Gastroesophageal sphincter (tissue), 4 donors: ENCODE measurements at regions not wholly inside any gene's neighbourhood (a gene's known extent, or its start where the extent isn't known, plus 50 kb on each side); places are given as distances from the start of the nearest gene placed in this dataset.
"Not testable (repeated sequence)": the region's sequence is repeated elsewhere in the genome, so short reads cannot be mapped to it uniquely, and the experiment has no call there.

Experiments used
- ATAC-seq: fragments of 150-250 bp; one replicate; pipeline ENCODE4 v1.9.1; 2016; ENCODE audit warnings: mild to moderate bottlenecking, moderate library complexity
- H3K27ac ChIP-seq, 4 donors: fragments of 200-600 bp; sonication (generic) in 3 of 4; 1 replicate in 3 of 4; 2 replicates in 1 of 4; pipeline ENCODE4 v1.5.1; 2016 to 2019
- H3K27me3 ChIP-seq: fragments of 200-600 bp; sonication (generic); one replicate; pipeline ENCODE4 v1.5.1; 2019
- H3K36me3 ChIP-seq, 2 donors: fragments of 200-600 bp; sonication (generic); one replicate each; pipeline ENCODE4 v1.5.1; 2019; ENCODE audit warnings: control low read depth in 1 of 2
- H3K4me1 ChIP-seq, 3 donors: fragments of 200-600 bp; sonication (generic); 1 replicate in 2 of 3; 2 replicates in 1 of 3; pipeline ENCODE4 v1.5.1; 2016 to 2019; ENCODE audit warnings: control low read depth in 2 of 3
- H3K4me3 ChIP-seq, 2 donors: fragments of 200-600 bp; sonication (generic); one replicate each; pipeline ENCODE4 v1.5.1; 2019; ENCODE audit warnings: mild to moderate bottlenecking in 1 of 2, moderate library complexity in 1 of 2
- H3K9me3 ChIP-seq, 3 donors: fragments of 200-600 bp; sonication (generic); one replicate each; pipeline ENCODE4 v1.5.1; 2017 to 2019; ENCODE audit warnings: control low read depth in 2 of 3
- CTCF ChIP-seq, 4 experiments: fragments of 200-600 bp in 2 of 4; fragments of 450-650 bp in 2 of 4; sonication (generic) in 1 of 4; IDR thresholded peaks; one replicate each; pipeline ENCODE4 v1.5.1; 2017 to 2019; ENCODE audit warnings: antibody characterized with exemption in 4 of 4, mild to moderate bottlenecking in 2 of 4, moderate library complexity in 2 of 4
- EP300 ChIP-seq: sonication (generic); formaldehyde crosslinking; IDR thresholded peaks from one replicate; pipeline ENCODE4 v1.6.1; 2017; ENCODE audit warnings: antibody characterized with exemption, mild to moderate bottlenecking
- POLR2A ChIP-seq, 2 donors: fragments of 450-650 bp; IDR thresholded peaks; one replicate each; pipeline ENCODE4 v1.6.1; 2017; ENCODE audit warnings: antibody characterized with exemption in 2 of 2, mild to moderate bottlenecking in 2 of 2, moderate library complexity in 1 of 2
- POLR2AphosphoS5 ChIP-seq: sonication (generic); formaldehyde crosslinking; IDR thresholded peaks from one replicate; pipeline ENCODE4 v1.6.1; 2017; ENCODE audit warnings: antibody characterized with exemption
- WGBS, 2 donors: methylation state at CpG; one replicate each; pipeline ENCODE4 v1.1.5; 2018; ENCODE audit warnings: low coverage in 1 of 2; 5-methylcytosine and 5-hydroxymethylcytosine counted together

GRCh38 chr2:183963609-183964008 lies 634.7 kb upstream of the ZNF804A start:
- 29 to 40% methylated on average over 1 of the region's 1 CpG for WGBS, 2 donors
- Histone ChIP-seq H3K4me3 (no peak overlapping the region), H3K36me3 (no peaks in the 10 kb centered on the region), H3K27ac (no peak overlapping the region), H3K27me3 (no peaks in the 10 kb centered on the region), H3K9me3 (no peaks in the 10 kb centered on the region), H3K4me1 (no peaks in the 10 kb centered on the region)
- ATAC-seq = no peak
- TF ChIP-seq POLR2AphosphoS5 (no peak), POLR2A (IDR thresholded peaks at IDR 0.05) (no peak), CTCF (IDR thresholded peaks at IDR 0.05) (no peak), EP300 (no peak)

- no peak for ATAC-seq
- H3K9me3 ChIP-seq = no peaks in the 10 kb centered on the region
- H3K4me1 ChIP-seq = no peaks in the 10 kb centered on the region
- TF ChIP-seq POLR2AphosphoS5 = no peak
- no peak for TF ChIP-seq CTCF (IDR thresholded peaks at IDR 0.05)
- no peak for TF ChIP-seq POLR2A (IDR thresholded peaks at IDR 0.05)
- no peak for TF ChIP-seq EP300
- H3K27ac ChIP-seq = no peak overlapping the region
- no peak overlapping the region for H3K4me3 ChIP-seq
- H3K27me3 ChIP-seq = no peaks in the 10 kb centered on the region
- 78 to 92% methylated on average over 1 of the region's 1 CpG for WGBS, 2 donors
- H3K36me3 ChIP-seq = no peaks in the 10 kb centered on the region
Measured at GRCh38 chr2:183964565-183964964, 633.8 kb upstream of the ZNF804A start.

GRCh38 chr2:183967756-183968155 lies 630.6 kb upstream of the ZNF804A start:
- no peaks in the 10 kb centered on the region for H3K9me3 ChIP-seq
- no peak overlapping the region for H3K4me3 ChIP-seq
- no peak overlapping the region for H3K27ac ChIP-seq
- no peak for TF ChIP-seq EP300
- no peak for TF ChIP-seq POLR2AphosphoS5
- no peak for TF ChIP-seq POLR2A (IDR thresholded peaks at IDR 0.05)
- no peak for TF ChIP-seq CTCF (IDR thresholded peaks at IDR 0.05)
- no peaks in the 10 kb centered on the region for H3K27me3 ChIP-seq
- ATAC-seq = no peak
- WGBS, 2 donors = 75 to 94% methylated on average over 1 to 6 of the region's 6 CpGs
- H3K4me1 ChIP-seq = no peaks in the 10 kb centered on the region
- H3K36me3 ChIP-seq = no peaks in the 10 kb centered on the region

- 82 to 100% methylated on average over 2 of the region's 8 CpGs for WGBS, 2 donors
- H3K36me3 ChIP-seq, H3K4me3 ChIP-seq, H3K9me3 ChIP-seq, H3K27ac ChIP-seq, H3K4me1 ChIP-seq, H3K27me3 ChIP-seq, ATAC-seq: not testable (repeated sequence)
Measured at GRCh38 chr2:183975676-183976075, 622.7 kb upstream of the ZNF804A start.

GRCh38 chr2:183984871-183985270 lies 613.5 kb upstream of the ZNF804A start:
- H3K27ac ChIP-seq = no peak overlapping the region
- no peak for ATAC-seq

More at GRCh38 chr2:183984871-183985270, 613.5 kb upstream of the ZNF804A start:
- Histone ChIP-seq H3K27me3 (no peaks in the 10 kb centered on the region), H3K36me3 (no peaks in the 10 kb centered on the region), H3K4me1 (no peaks in the 10 kb centered on the region), H3K9me3 (peaks cover 0 to 10% (median 0%) of the 10 kb centered on the region in 3 donors), H3K4me3 (no peak overlapping the region)
- TF ChIP-seq POLR2A (IDR thresholded peaks at IDR 0.05) (no peak), CTCF (IDR thresholded peaks at IDR 0.05) (no peak), POLR2AphosphoS5 (no peak), EP300 (no peak)
